Lung (tissue), 11 donors: ENCODE measurements at regions not wholly inside any gene's neighbourhood (a gene's known extent, or its start where the extent isn't known, plus 50 kb on each side); places are given as distances from the start of the nearest gene placed in this dataset.

Experiments used
- ATAC-seq: fragments of 200-7000 bp; cut with Tn5 transposase; one replicate; pipeline ENCODE4 v1.9.1; 2020; ENCODE audit warnings: moderate number of reproducible peaks; ENCODE audit not compliant: insufficient read depth, low FRiP score
- DNase-seq, 3 donors: peaks; one replicate each; pipeline ENCODE4 v3.0.0-alpha.2; 2013 to 2017
- H3K27ac ChIP-seq, 2 donors: one replicate each; pipeline ENCODE4 v1.5.1; 2013; ENCODE audit warnings: mild to moderate bottlenecking in 2 of 2, moderate library complexity in 2 of 2, control low read depth in 1 of 2, inconsistent platforms in 1 of 2, low read depth in 1 of 2, low read length in 1 of 2
- H3K27me3 ChIP-seq, 3 donors: one replicate each; pipeline ENCODE4 v1.5.1; 2013; ENCODE audit warnings: low read length in 2 of 3; ENCODE audit not compliant: control insufficient read depth in 3 of 3, insufficient read depth in 3 of 3
- H3K36me3 ChIP-seq, 4 donors: one replicate each; pipeline ENCODE4 v1.5.1; 2013; ENCODE audit warnings: low read length in 4 of 4, mild to moderate bottlenecking in 1 of 4, moderate library complexity in 1 of 4; ENCODE audit not compliant: control insufficient read depth in 4 of 4, insufficient read depth in 4 of 4
- H3K4me1 ChIP-seq, 5 donors: one replicate each; pipeline ENCODE4 v1.5.1; 2013; ENCODE audit warnings: low read length in 5 of 5, mild to moderate bottlenecking in 2 of 5, moderate library complexity in 1 of 5; ENCODE audit not compliant: control insufficient read depth in 5 of 5, insufficient read depth in 5 of 5
- H3K4me3 ChIP-seq: one replicate; pipeline ENCODE4 v1.5.1; 2013; ENCODE audit warnings: mild to moderate bottlenecking, control low read depth, moderate library complexity
- H3K9ac ChIP-seq, 2 donors: one replicate each; pipeline ENCODE4 v1.5.1; 2013; ENCODE audit warnings: low read length in 2 of 2, control low read depth in 1 of 2; ENCODE audit not compliant: insufficient read depth in 1 of 2
- H3K9me3 ChIP-seq, 4 donors: one replicate each; pipeline ENCODE4 v1.5.1; 2013; ENCODE audit warnings: low read length in 3 of 4, mild to moderate bottlenecking in 1 of 4, moderate library complexity in 1 of 4; ENCODE audit not compliant: control insufficient read depth in 4 of 4, insufficient read depth in 3 of 4
- CTCF ChIP-seq: IDR thresholded peaks from 2 replicates; pipeline ENCODE4 v1.5.1; 2012; ENCODE audit warnings: mild to moderate bottlenecking; ENCODE audit errors: control extremely low read depth, extremely low read depth
- WGBS, 2 donors: extraction: QIAGEN DNeasy Blood & Tissue Kit; methylation state at CpG; one replicate each; pipeline ENCODE4 v1.1.7; 2013; 5-methylcytosine and 5-hydroxymethylcytosine counted together
- donor health status: control.
- donor health status: control.
- donor health status: Bipolar disorder and iron deficiency.
- donor health status: healthy.
- donor health status: DM: yes; HTN: yes; CAD: no.

GRCh38 chr18:55787536-55788073 lies 199.6 kb upstream of the TCF4 start:
- Histone ChIP-seq H3K9ac (no peak overlapping the region), H3K27ac (no peak overlapping the region), H3K36me3 (no peaks in the 10 kb centered on the region), H3K4me1 (no peaks in the 10 kb centered on the region), H3K27me3 (no peaks in the 10 kb centered on the region), H3K9me3 (peaks cover 0 to 8% (median 2%) of the 10 kb centered on the region in 4 donors), H3K4me3 (no peak overlapping the region)
- DNase-seq = no peak
- no peak for ATAC-seq
- TF ChIP-seq CTCF = no peak
- 81 to 86% methylated on average over 3 of the region's 3 CpGs for WGBS, 2 donors

GRCh38 chr18:55786651-55787272 lies 198.8 kb upstream of the TCF4 start:
- DNase-seq = no peak
- Histone ChIP-seq H3K4me3 (no peak overlapping the region), H3K36me3 (no peaks in the 10 kb centered on the region), H3K27ac (no peak overlapping the region), H3K9ac (no peak overlapping the region), H3K27me3 (no peaks in the 10 kb centered on the region), H3K9me3 (peaks cover 0 to 8% (median 2%) of the 10 kb centered on the region in 4 donors), H3K4me1 (peaks cover 0 to 5% (median 0%) of the 10 kb centered on the region in 5 donors)
- WGBS, 2 donors = 66 to 94% methylated on average over 2 of the region's 2 CpGs
- ATAC-seq = no peak
- no peak for TF ChIP-seq CTCF

GRCh38 chr18:55783921-55784320 lies 195.9 kb upstream of the TCF4 start:
- H3K27ac ChIP-seq = no peak overlapping the region
- no peak for DNase-seq
- 75 to 87% methylated on average over 2 of the region's 2 CpGs for WGBS, 2 donors

More at GRCh38 chr18:55783921-55784320, 195.9 kb upstream of the TCF4 start:
- peaks cover 0 to 8% (median 2%) of the 10 kb centered on the region in 5 donors for H3K4me1 ChIP-seq
- TF ChIP-seq CTCF = no peak
- H3K36me3 ChIP-seq = no peaks in the 10 kb centered on the region
- no peak for ATAC-seq
- no peak overlapping the region for H3K9ac ChIP-seq
- H3K4me3 ChIP-seq = no peak overlapping the region
- peaks cover 0 to 8% (median 0%) of the 10 kb centered on the region in 3 donors for H3K27me3 ChIP-seq
- peaks cover 0 to 3% (median 0%) of the 10 kb centered on the region in 4 donors for H3K9me3 ChIP-seq
